ENCODE measurements at regions not wholly inside any gene's neighbourhood (a gene's known extent, or its start where the extent isn't known, plus 50 kb on each side); places are given as distances from the start of the nearest gene placed in this dataset.

- no peak for TF ChIP-seq CTCF (IDR thresholded peaks at IDR 0.05 in 4 of 5, conservative IDR thresholded peaks at IDR 0.05 in 1 of 5)
- no peak for TF ChIP-seq POLR2A (IDR thresholded peaks at IDR 0.05)
These were observed 77.6 kb upstream of the DLG1 start for GRCh38 chr3:197376020-197376419.

Measured in gastrocnemius medialis (tissue), 4 donors.